ENCODE measurements at regions not wholly inside any gene's neighbourhood (a gene's known extent, or its start where the extent isn't known, plus 50 kb on each side); places are given as distances from the start of the nearest gene placed in this dataset.

- TF ChIP-seq, protein P1, sequence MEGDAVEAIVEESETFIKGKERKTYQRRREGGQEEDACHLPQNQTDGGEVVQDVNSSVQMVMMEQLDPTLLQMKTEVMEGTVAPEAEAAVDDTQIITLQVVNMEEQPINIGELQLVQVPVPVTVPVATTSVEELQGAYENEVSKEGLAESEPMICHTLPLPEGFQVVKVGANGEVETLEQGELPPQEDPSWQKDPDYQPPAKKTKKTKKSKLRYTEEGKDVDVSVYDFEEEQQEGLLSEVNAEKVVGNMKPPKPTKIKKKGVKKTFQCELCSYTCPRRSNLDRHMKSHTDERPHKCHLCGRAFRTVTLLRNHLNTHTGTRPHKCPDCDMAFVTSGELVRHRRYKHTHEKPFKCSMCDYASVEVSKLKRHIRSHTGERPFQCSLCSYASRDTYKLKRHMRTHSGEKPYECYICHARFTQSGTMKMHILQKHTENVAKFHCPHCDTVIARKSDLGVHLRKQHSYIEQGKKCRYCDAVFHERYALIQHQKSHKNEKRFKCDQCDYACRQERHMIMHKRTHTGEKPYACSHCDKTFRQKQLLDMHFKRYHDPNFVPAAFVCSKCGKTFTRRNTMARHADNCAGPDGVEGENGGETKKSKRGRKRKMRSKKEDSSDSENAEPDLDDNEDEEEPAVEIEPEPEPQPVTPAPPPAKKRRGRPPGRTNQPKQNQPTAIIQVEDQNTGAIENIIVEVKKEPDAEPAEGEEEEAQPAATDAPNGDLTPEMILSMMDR (IDR thresholded peaks at IDR 0.05; ENCODE audit: insufficient read depth, low read length) = no peak
- TF ChIP-seq GABPA (IDR thresholded peaks at IDR 0.05; ENCODE audit: low read depth) (no peak), SPI1 (IDR thresholded peaks at IDR 0.05; ENCODE audit: borderline replicate concordance, low read depth) (no peak)
Measured at GRCh38 chr2:71816815-71817214, 330.8 kb downstream of the CYP26B1 start.

Data from HL-60 (cell line).